Hematopoietic multipotent progenitor cell (in vitro differentiated cells): ENCODE measurements at regions not wholly inside any gene's neighbourhood (a gene's known extent, or its start where the extent isn't known, plus 50 kb on each side); places are given as distances from the start of the nearest gene placed in this dataset.
"Not testable (repeated sequence)": the region's sequence is repeated elsewhere in the genome, so short reads cannot be mapped to it uniquely, and the experiment has no call there.

ENCODE experiments used
- DNase-seq, 3 donors: peaks; one replicate each; pipeline ENCODE4 v3.0.0-alpha.2; 2011 to 2015; ENCODE audit warnings: low read depth in 2 of 3, low spot score in 2 of 3

GRCh38 chr6:144353871-144354314, 68.8 kb downstream of the UTRN start:
- no peak for DNase-seq

DNA sequence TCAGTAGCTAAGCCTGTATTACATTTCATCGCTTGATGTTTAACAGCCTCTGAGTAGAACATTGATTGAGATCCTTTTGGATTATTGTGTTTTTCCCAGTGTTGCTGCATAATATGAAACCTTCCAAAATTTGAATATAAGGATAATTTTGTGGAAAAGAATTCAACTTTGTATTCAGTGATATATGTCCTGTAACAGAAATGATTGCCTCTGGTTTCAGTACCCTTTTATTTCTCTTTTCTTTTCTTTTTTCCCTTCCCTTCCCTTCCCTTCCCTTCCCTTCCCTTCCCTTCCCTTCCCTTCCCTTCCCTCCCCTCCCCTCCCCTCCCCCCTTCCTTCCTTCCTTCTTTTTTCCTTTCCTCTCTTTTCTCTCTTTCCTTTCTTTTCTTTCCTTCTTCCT, 74.6 kb downstream of the UTRN start:
- no peak for DNase-seq

- DNase-seq = no peak
Measured at GRCh38 chr6:144360401-144360800, 75.3 kb downstream of the UTRN start.

GRCh38 chr6:144361016-144361415, 75.9 kb downstream of the UTRN start:
- DNase-seq = no peak

GRCh38 chr6:144362042-144363018, 77.2 kb downstream of the UTRN start:
- DNase-seq = no peak

DNA sequence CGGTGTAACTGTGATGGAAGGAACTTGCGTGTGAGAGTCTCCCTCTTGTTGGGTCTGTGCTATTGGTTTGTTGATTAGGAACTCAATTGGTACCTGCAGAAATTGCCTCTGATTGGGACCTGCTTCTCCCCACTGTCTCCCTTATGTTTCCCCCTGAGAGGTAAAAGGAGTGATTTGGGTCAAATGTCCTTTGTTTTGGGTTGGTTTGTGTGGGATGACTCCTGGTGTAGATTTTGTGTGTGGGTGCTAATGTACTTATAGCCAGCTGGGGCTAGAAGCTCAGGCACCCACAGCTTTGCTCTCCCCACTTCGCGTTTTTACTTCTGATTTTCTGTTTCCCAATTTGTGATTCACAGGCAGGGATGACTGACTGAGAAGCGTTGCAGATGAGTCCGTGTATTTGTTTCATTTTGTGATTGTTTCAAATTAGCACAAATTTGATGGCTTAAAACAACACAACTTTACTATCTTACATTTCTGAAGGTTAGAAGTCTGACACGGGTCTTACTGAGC, 79.1 kb downstream of the UTRN start:
- DNase-seq = no peak

GRCh38 chr6:144364782-144365181, 79.6 kb downstream of the UTRN start:
- DNase-seq = no peak

DNA sequence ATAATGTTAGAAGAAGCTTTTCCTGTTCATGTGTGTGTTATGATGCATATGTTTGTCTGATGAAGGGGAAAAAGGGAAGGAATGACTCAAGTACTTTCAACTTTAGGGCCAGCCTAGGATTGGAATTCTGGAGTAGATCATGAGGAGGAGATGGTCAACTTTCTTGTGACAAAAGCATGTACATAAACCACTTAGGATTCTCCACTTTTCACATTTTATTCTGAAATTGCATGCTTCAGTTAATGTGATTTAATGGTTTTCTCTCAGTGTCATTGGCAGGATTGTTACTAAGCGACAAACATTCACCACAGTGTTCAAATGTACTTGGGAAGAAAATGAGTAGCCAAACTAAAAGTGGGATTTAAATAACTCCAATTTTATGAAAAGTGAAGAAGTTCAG, 80.1 kb downstream of the UTRN start:
- no peak for DNase-seq

- DNase-seq = not testable (repeated sequence)
Measured at GRCh38 chr6:144369696-144370095, 84.6 kb downstream of the UTRN start.

DNA sequence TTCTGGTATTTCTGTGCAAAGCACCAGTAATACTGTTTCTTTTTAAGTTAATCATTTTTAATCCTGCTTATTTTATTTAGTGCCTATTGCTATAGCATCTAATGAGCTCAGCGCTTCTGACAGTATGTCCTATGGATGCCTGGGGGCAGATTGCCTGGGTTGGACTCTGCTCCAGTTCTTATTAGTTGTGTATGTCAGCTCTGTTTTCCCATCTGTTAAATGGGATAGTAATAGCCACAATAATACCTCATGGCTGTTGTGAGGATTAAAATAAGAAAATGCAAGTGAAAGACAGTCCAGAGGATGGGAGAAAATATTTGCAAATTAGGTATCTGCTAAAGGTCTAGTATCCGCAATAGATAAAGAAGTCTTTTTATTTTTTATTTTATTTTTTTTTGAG, 87.0 kb downstream of the UTRN start:
- DNase-seq = no peak

- DNase-seq = no peak
Measured at GRCh38 chr6:144372611-144373594, 87.8 kb downstream of the UTRN start.

DNA sequence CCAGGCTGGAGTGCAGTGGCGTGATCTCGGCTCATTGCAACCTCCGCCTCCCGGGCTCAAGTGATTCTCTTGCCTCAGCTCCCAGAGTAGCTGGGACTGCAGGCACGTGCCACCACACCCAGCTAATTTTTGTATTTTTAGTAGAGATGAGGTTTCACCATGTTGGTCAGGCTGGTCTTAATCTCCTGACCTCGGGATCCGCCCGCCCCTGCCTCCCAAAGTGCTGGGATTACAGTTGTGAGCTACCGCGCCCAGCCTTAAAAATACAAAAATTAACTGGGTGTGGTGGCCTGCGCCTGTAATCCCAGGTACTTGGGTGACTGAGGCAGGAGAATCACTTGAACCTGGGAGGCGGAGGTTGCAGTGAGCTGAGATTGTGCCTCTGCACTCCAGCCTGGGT, 89.4 kb downstream of the UTRN start:
- DNase-seq = not testable (repeated sequence)

DNA sequence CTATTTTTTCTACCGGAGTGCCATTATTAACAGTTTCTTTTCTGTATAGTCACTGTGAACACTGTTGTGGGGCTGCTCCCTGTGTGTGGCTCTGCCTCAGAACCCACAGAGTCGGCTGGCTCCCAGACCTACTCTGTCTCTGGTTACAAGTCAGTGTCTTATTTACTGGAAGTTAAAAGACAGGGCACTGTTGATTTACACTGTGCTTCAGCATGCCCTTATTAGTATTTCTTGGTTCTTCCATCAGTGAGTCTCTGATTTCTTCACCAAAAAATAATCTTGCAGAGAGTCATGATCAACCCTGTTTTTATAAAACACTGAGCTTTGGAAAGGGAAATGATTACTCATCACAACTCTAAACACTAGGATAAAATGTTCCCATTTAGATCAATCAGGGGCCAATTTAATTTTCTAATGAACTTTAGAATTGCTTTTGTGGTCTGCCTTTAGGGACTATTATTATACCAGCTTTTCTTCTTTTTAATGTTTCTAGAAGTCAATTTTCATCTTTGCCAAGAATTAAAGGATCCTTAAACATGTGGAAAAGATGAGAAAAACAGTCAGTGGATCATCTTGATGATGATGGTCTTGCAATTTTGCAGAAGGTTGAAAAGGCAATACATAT, 92.6 kb downstream of the UTRN start:
- peak in 1 of 3 donors; percentile 41 for DNase-seq

DNA sequence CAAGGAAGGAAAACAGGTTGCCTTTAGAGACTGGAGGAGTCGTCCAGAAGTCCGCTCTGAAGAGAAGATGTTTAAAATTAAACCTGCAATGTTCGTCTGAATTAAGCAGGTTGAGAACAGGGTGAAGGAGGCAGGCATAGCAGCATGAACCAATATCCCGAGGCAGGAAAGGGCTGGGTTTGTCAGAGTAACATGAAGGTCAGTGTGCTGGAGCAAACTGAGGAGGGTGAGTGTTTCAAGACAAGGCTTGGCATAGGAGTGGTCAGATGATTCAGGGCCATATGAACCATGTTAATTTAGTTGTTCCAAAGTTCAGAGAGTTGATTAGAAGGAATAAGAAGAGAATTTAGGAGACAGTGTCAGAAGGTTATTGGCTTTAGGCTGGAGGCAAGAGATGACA, 93.3 kb downstream of the UTRN start:
- DNase-seq = no peak

GRCh38 chr6:144379356-144379755, 94.2 kb downstream of the UTRN start:
- DNase-seq = peak in 1 of 3 donors; percentile 45

- DNase-seq = not testable (repeated sequence)
Measured at GRCh38 chr6:144381499-144381898, 96.4 kb downstream of the UTRN start.

DNA sequence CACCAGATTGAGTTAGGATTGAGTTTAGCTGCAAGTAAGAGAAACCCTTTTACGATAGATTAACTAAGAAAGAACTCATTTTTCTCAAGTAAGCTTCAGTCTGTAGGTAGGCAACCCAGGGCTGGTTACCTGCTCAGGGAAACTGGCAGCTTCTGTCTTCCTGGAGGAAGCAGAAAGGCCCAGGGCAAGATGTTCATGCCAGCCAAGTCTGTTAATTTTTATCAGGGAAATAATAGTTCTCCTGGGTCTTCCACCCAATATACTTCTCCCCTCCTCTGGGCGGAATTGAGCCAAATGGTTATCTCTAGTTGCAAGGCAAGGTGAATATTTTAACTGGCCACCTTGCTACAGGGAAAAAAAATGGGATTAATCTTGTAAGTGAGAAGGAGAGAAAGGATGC, 98.2 kb downstream of the UTRN start:
- no peak for DNase-seq

- DNase-seq = no peak
Measured at GRCh38 chr6:144384427-144384826, 99.3 kb downstream of the UTRN start.

- DNase-seq = not testable (repeated sequence)
Measured at GRCh38 chr6:144389474-144389873, 104.3 kb downstream of the UTRN start.

GRCh38 chr6:144390202-144390601, 105.1 kb downstream of the UTRN start:
- no peak for DNase-seq

DNA sequence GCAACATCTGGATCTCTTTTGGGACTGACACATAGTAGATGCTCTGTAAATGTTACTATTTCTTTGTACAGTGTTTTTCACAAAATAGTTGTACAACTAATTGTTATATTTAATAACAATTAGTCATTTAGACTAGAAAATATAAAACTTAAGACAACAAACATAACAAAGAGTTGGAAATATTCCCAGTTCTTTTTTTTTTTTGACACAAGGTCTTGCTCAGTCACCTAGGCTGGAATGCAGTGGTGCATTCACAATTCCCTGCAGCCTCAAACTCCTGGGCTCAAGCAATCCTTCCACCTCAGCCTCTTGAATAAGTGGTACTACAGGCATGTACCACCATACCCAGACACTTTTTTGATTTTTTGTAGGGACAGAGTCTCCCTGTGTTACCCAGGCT, 105.8 kb downstream of the UTRN start:
- DNase-seq = no peak
